HG02981 (cell line): ENCODE measurements at regions not wholly inside any gene's neighbourhood (a gene's known extent, or its start where the extent isn't known, plus 50 kb on each side); places are given as distances from the start of the nearest gene placed in this dataset.

Source experiments
- ATAC-seq: cut with Tn5 transposase; IDR thresholded peaks from one replicate; pipeline ENCODE4 v1.9.1; 2021; ENCODE audit warnings: mild to moderate bottlenecking, moderate library complexity; ENCODE audit not compliant: unreplicated experiment

- ATAC-seq: no peak
Measured at GRCh38 chr2:234680688-234681619, 184.1 kb upstream of the ARL4C start.

GRCh38 chr2:234679741-234680687 lies 183.1 kb upstream of the ARL4C start:
- no peak for ATAC-seq

GRCh38 chr2:234679301-234679740 lies 182.4 kb upstream of the ARL4C start:
- no peak for ATAC-seq

- no peak for ATAC-seq
Measured at GRCh38 chr2:234678711-234679110, 181.8 kb upstream of the ARL4C start.

GRCh38 chr2:234677758-234678538 lies 181.1 kb upstream of the ARL4C start:
- ATAC-seq: no peak

- ATAC-seq: no peak
Measured at GRCh38 chr2:234676783-234677450, 180.0 kb upstream of the ARL4C start.

GRCh38 chr2:234676109-234676782 lies 179.4 kb upstream of the ARL4C start:
- ATAC-seq: no peak

- no peak for ATAC-seq
Measured at GRCh38 chr2:234674781-234675201, 177.9 kb upstream of the ARL4C start.

- ATAC-seq: no peak
Measured at GRCh38 chr2:234673961-234674759, 177.3 kb upstream of the ARL4C start.

GRCh38 chr2:234673501-234673900 lies 176.6 kb upstream of the ARL4C start:
- no peak for ATAC-seq

GRCh38 chr2:234672498-234673150 lies 175.7 kb upstream of the ARL4C start:
- ATAC-seq: no peak

GRCh38 chr2:234671716-234672115 lies 174.8 kb upstream of the ARL4C start:
- ATAC-seq: no peak

- no peak for ATAC-seq
Measured at GRCh38 chr2:234671231-234671630, 174.3 kb upstream of the ARL4C start.

- no peak for ATAC-seq
Measured at GRCh38 chr2:234670806-234671205, 173.9 kb upstream of the ARL4C start.

GRCh38 chr2:234670052-234670451 lies 173.2 kb upstream of the ARL4C start:
- ATAC-seq: no peak

- ATAC-seq: no peak
Measured at GRCh38 chr2:234669621-234670020, 172.7 kb upstream of the ARL4C start.

GRCh38 chr2:234669001-234669400 lies 172.1 kb upstream of the ARL4C start:
- ATAC-seq: no peak

- no peak for ATAC-seq
Measured at GRCh38 chr2:234666911-234667310, 170.0 kb upstream of the ARL4C start.
